Memory B cell (primary cell): ENCODE measurements at regions not wholly inside any gene's neighbourhood (a gene's known extent, or its start where the extent isn't known, plus 50 kb on each side); places are given as distances from the start of the nearest gene placed in this dataset.

Experiments used
- ATAC-seq: fragments of 150-1000 bp; cut with Tn5 transposase; 2 replicates; pipeline ENCODE4 v1.10.0; 2021; ENCODE audit warnings: low read depth, mild to moderate bottlenecking, moderate library complexity
- DNase-seq, 2 donors: peaks; one replicate each; pipeline ENCODE4 v3.0.0; 2022; ENCODE audit warnings: low spot score in 2 of 2
- H3K27ac Mint-ChIP-seq: one replicate; pipeline ENCODE4 v1.8.0; 2022; ENCODE audit warnings: mild to moderate bottlenecking, moderate library complexity, mixed read lengths
- H3K27me3 Mint-ChIP-seq: one replicate; pipeline ENCODE4 v1.8.0; 2022; ENCODE audit warnings: mixed read lengths
- H3K36me3 Mint-ChIP-seq: one replicate; pipeline ENCODE4 v1.8.0; 2022; ENCODE audit warnings: mild to moderate bottlenecking, mixed read lengths
- H3K4me1 Mint-ChIP-seq: one replicate; pipeline ENCODE4 v1.8.0; 2022; ENCODE audit warnings: mixed read lengths
- H3K4me3 Mint-ChIP-seq: one replicate; pipeline ENCODE4 v1.8.0; 2022; ENCODE audit warnings: mild to moderate bottlenecking, moderate library complexity, mixed read lengths
- H3K9me3 Mint-ChIP-seq: one replicate; pipeline ENCODE4 v1.8.0; 2022; ENCODE audit warnings: mixed read lengths

DNA sequence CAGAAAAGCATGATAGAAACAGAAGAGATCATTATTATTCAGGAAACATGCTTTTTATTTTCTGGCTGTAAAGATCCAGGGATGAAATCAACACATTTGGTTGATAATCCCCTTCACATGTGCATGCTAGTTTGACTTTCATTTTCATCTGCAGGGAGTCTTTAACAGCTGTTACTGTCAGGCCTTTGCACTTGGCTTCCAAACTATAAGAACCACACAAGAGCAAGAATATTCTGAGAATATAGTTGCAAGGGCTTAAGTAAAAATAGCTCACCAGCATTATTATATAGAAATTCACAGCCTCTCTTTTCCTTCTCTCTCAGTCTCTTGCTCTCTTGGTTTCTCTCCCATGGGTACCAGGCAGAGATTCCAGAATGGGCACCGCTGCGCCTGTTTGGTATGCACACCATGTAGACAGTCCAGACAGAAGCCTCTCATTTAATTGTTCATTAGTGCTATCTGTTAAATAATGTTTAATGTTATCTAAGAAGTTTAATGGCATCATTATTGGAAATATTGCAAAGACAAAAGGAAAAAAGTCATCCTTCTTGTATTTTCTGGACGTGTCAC, 622.3 kb upstream of the PLXNA2 start:
- H3K4me3 Mint-ChIP-seq = no peak overlapping the region
- DNase-seq = no peak
- no peaks in the 10 kb centered on the region for H3K27me3 Mint-ChIP-seq
- no peaks in the 10 kb centered on the region for H3K4me1 Mint-ChIP-seq
- no peak overlapping the region for H3K27ac Mint-ChIP-seq
- no peak for ATAC-seq
- peaks cover 4% of the 10 kb centered on the region for H3K9me3 Mint-ChIP-seq
- H3K36me3 Mint-ChIP-seq = no peaks in the 10 kb centered on the region

DNA sequence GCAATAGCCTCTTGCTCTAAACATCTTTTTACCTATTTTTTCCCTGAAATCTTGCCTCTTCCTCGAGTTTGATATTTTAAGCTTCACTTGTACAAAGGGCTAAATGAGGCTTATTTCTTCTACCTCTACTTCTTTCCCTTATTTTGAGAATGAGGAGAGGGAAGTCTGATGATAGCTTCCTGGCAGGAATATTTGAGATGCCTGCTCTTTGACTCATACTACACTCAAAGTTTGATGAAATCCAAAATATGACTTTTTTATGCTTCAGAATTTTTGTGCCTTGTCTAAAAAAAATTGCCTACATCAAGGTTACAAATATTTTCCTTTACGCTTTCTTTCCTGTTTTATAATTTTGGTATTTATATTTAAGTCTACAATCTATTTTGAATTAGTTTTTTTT, 624.4 kb upstream of the PLXNA2 start:
- H3K9me3 Mint-ChIP-seq = peaks cover 1% of the 10 kb centered on the region
- H3K4me3 Mint-ChIP-seq = no peak overlapping the region
- no peaks in the 10 kb centered on the region for H3K27me3 Mint-ChIP-seq
- no peak for ATAC-seq
- H3K27ac Mint-ChIP-seq = no peak overlapping the region
- H3K36me3 Mint-ChIP-seq = no peaks in the 10 kb centered on the region
- H3K4me1 Mint-ChIP-seq = no peaks in the 10 kb centered on the region
- DNase-seq = no peak

DNA sequence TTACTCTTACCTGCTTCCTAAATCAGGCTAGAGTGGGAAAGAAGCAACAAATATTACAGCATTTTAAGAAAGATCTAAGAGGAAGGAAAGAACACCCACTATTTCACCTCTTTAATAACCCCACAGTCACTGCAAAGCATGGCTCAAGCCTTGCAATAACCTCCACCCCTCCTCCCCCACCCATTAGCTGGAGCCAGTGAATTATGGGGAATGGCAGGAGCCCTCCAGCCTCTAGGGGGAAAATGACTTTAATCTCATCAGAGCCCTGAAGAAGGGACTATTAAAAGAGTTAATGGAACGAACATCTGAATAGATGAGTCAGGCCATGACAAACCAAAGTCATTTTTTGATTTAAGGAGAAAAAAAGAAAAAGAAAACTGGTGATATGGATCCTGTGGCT, 630.7 kb upstream of the PLXNA2 start:
- no peaks in the 10 kb centered on the region for H3K9me3 Mint-ChIP-seq
- H3K4me3 Mint-ChIP-seq = no peak overlapping the region

DNA sequence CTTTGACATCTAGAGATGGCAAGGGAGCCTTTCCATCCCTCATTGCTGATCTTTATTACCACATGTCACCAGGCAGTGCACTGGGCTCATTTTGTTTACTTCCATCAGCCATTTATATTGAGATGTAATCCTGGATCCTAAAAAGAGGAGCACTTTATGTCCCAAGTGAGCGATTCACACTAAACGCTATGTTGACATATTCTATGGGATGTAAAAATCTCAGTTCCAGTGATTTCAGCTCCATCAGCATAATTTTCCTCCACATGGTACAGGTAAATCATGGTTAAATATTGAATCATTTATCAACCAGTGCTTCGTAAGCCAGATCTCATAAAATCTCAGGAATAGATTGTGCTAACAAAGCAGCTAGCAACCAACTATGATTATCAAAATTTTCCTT, 634.8 kb upstream of the PLXNA2 start:
- H3K9me3 Mint-ChIP-seq = peaks cover 3% of the 10 kb centered on the region

More for the DNA sequence above, 630.7 kb upstream of the PLXNA2 start:
- Mint-ChIP-seq H3K36me3 (no peaks in the 10 kb centered on the region), H3K27me3 (peaks cover 2% of the 10 kb centered on the region), H3K4me1 (no peaks in the 10 kb centered on the region), H3K27ac (no peak overlapping the region)
- ATAC-seq (no peak), DNase-seq (no peak)

DNA sequence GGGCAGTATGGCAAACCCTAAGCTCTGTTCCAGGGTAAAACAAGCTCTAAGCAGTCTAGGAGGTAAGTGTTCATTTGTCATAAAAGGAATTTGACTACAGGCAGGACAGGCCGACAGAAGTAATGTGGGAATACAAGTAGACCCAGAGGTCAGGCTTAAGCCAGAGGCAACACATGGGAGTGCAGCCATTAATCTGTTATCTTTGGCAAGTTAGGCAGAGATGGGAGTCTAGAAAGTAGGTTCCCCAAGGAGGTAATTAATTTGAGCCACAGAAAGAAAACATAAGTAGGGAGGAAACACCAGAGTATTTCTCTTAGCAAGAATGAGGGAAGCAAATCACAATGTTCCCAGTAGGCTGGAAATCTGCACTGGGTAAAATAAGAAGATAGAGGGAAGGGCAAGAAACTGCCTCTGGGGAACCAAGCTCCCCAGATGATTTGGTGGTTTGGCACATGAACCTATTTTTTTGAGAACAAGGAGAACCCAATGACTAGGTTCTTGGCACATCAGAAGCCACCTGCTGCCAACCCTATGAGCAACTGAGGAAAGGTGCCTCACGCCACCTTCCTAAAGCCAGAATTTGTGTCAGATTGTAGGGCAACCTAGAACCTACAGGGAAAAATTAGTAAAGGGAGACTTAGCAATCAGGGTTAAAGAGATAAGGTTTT, 636.4 kb upstream of the PLXNA2 start:
- DNase-seq = no peak
- no peaks in the 10 kb centered on the region for H3K4me1 Mint-ChIP-seq
- H3K4me3 Mint-ChIP-seq = no peak overlapping the region
- H3K27ac Mint-ChIP-seq = no peak overlapping the region
- H3K36me3 Mint-ChIP-seq = no peaks in the 10 kb centered on the region
- peaks cover 3% of the 10 kb centered on the region for H3K9me3 Mint-ChIP-seq
- peaks cover 2% of the 10 kb centered on the region for H3K27me3 Mint-ChIP-seq
- no peak for ATAC-seq

More for the DNA sequence above, 634.8 kb upstream of the PLXNA2 start:
- Mint-ChIP-seq H3K27me3 (peaks cover 2% of the 10 kb centered on the region), H3K27ac (no peak overlapping the region), H3K4me3 (no peak overlapping the region), H3K36me3 (no peaks in the 10 kb centered on the region), H3K4me1 (no peaks in the 10 kb centered on the region)
- DNase-seq (no peak), ATAC-seq (no peak)

DNA sequence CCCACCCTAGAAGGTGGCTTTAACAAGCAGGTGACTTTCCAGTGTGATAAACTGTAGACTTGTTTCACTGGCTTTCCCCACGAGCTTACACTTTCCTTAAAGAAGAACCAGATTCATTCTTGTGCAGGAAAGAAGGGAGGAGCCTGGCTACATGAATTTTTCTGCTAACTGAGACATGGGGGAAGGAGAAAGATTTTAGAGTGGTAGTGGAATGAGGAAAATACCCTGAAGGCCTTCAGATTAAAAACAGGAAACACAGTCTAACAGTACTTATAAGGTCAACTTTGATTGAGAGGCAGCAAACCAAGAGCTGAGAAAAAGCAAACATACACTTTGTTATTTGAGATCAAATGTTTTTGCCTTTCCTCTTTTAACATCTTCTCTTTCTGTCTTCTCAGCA, 640.9 kb upstream of the PLXNA2 start:
- no peak for DNase-seq
- H3K27me3 Mint-ChIP-seq = no peaks in the 10 kb centered on the region
- no peak for ATAC-seq
- no peaks in the 10 kb centered on the region for H3K4me1 Mint-ChIP-seq
- no peak overlapping the region for H3K27ac Mint-ChIP-seq
- H3K36me3 Mint-ChIP-seq = no peaks in the 10 kb centered on the region
- no peak overlapping the region for H3K4me3 Mint-ChIP-seq
- peaks cover 3% of the 10 kb centered on the region for H3K9me3 Mint-ChIP-seq

DNA sequence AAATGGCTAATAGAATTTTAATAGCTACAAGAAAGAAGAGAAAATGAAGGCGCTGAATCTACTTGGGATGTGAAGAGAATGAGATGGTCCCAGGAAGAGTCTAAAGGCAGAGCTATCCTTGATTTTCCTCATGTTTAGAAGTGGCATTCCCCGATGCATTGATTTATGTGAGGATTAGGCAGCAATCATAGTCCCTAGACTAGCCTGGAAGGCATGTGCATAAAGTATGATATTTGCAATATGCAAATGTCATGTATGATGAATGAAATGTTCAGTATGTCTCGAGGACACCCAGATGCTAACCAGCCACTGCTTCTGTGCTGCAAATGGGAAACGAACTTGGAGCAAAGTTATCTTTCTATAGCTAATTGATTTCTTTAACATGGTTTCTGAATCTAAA, 641.5 kb upstream of the PLXNA2 start:
- DNase-seq (no peak), ATAC-seq (no peak)
- Mint-ChIP-seq H3K27ac (no peak overlapping the region), H3K4me3 (no peak overlapping the region), H3K4me1 (no peaks in the 10 kb centered on the region), H3K9me3 (peaks cover 3% of the 10 kb centered on the region), H3K36me3 (no peaks in the 10 kb centered on the region), H3K27me3 (no peaks in the 10 kb centered on the region)

DNA sequence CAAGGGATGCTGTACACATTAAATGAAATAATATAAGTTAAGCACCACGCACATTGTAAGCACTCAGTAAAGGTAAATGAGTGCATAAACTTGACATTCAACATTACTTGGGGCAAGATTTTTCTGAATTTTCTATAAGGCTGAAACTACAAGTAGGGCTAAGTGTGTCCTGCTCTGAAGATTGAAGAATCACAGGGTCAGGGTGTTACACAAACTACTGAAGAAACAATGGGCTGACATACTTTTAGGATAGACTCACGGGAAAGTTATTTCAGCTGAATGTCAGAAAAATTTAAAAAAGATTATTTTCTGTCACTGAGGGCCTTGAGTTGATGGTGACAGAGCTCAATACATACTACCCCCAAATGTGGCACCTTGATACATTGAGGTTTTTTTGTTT, 644.2 kb upstream of the PLXNA2 start:
- Mint-ChIP-seq H3K36me3 (no peaks in the 10 kb centered on the region), H3K9me3 (peaks cover 1% of the 10 kb centered on the region), H3K4me3 (no peak overlapping the region), H3K4me1 (no peaks in the 10 kb centered on the region), H3K27me3 (no peaks in the 10 kb centered on the region), H3K27ac (no peak overlapping the region)
- no peak for DNase-seq
- ATAC-seq = no peak

DNA sequence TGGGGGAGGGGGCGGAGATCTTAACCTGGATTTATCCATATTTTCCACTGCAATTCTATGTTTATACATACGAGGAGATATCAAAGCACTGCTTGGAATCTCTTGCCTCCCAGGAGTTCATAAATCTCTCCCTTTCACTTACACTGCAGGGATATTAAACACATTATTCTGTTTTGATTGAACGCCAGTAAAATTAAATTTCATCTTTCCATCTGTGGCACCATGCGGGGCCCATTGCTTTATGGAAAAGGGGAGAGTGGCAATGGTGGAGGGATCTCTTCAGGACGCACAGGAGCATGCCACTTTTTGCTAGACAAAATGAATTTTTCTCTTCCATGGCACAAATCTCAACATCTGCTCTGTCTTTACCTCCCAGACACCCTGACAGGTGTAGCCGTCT, 648.0 kb upstream of the PLXNA2 start:
- H3K36me3 Mint-ChIP-seq = no peaks in the 10 kb centered on the region
- no peak for DNase-seq
- H3K9me3 Mint-ChIP-seq = peaks cover 7% of the 10 kb centered on the region
- H3K4me1 Mint-ChIP-seq = no peaks in the 10 kb centered on the region
- no peak overlapping the region for H3K27ac Mint-ChIP-seq
- no peak for ATAC-seq
- no peaks in the 10 kb centered on the region for H3K27me3 Mint-ChIP-seq
- H3K4me3 Mint-ChIP-seq = no peak overlapping the region

DNA sequence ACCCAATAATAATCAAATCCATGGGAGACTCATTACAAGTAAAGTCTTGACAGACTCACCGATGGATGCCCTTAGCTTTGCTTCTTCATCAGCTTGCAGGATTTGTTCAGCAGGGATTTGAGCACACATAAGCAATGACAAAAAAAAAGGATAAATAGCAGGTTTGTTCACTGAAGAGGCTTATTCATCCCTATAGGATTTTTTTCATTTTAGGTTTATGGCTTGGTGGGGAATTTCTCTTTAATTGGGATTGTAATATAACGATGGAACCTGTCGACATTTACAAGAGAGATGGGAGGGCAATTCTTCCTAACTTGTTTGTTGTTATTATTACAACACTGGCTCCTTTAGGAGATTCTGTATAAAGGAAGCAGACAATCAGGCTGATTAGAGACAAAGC, 649.1 kb upstream of the PLXNA2 start:
- ATAC-seq (no peak), DNase-seq (no peak)
- Mint-ChIP-seq H3K9me3 (peaks cover 7% of the 10 kb centered on the region), H3K4me3 (no peak overlapping the region), H3K27me3 (no peaks in the 10 kb centered on the region), H3K4me1 (no peaks in the 10 kb centered on the region), H3K36me3 (no peaks in the 10 kb centered on the region), H3K27ac (no peak overlapping the region)

DNA sequence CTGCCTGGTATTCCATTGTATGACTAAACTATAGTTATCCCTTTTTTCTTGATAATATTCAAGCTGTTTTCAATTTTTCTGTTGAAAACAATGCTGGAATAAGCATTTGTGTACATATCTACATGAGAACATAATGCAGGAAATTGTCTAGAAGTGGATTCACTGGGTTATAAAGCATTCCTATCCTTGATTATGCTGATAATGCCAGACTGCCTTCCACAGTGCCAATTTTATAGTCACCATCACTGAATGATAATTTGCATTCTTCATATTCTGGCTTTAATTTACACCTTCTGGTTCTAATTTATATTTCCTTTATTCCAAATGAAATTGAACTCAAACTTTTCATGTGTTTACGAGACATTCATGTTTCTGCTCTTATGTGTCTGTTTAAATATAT, 651.0 kb upstream of the PLXNA2 start:
- Mint-ChIP-seq H3K9me3 (peaks cover 7% of the 10 kb centered on the region), H3K27ac (no peak overlapping the region)
- no peak for DNase-seq

DNA sequence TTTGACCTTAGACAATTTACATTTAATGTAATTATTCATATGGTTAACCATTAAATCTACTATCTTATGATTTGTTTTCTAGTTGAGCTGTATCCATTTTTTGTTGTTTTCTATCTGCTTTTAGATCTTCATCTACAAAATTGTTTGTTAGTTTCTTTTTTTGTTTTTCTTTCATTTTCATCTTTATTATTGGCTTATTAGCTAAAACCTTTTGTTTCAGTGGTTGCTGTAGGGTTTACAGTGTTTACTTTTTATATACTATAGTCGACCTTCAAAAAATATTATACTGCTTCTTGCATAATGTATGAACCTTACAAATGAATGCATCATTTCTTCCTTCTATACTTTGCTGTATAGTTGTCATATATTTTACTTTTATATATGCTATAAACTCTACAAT, 651.6 kb upstream of the PLXNA2 start:
- H3K27me3 Mint-ChIP-seq = no peaks in the 10 kb centered on the region

More for the DNA sequence above, 651.0 kb upstream of the PLXNA2 start:
- Mint-ChIP-seq H3K27me3 (no peaks in the 10 kb centered on the region), H3K4me1 (no peaks in the 10 kb centered on the region), H3K4me3 (no peak overlapping the region), H3K36me3 (no peaks in the 10 kb centered on the region)
- ATAC-seq = no peak

DNA sequence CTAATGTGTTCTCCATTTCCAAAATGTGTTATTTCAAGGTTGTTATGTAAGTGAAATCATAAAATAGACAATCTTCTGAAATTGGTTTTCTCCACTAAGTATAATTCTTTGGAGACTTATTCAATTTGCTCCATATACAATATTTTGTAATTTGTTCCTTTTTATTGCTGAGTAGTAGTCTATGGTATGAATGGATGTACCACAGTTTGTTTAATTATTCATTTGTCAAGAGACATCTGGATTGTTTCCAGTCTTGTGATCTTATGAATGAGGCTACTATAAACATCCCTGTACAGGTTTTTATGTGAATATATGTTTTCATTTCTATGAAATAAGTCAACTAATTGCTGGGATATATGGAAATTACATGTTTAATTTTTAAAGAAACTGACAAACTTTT, 652.6 kb upstream of the PLXNA2 start:
- H3K4me1 Mint-ChIP-seq = no peaks in the 10 kb centered on the region
- no peak for DNase-seq

More for the DNA sequence above, 651.6 kb upstream of the PLXNA2 start:
- peaks cover 7% of the 10 kb centered on the region for H3K9me3 Mint-ChIP-seq
- H3K36me3 Mint-ChIP-seq = no peaks in the 10 kb centered on the region
- ATAC-seq (no peak), DNase-seq (no peak)
- H3K4me3 Mint-ChIP-seq = no peak overlapping the region
- H3K4me1 Mint-ChIP-seq = no peaks in the 10 kb centered on the region
- no peak overlapping the region for H3K27ac Mint-ChIP-seq

DNA sequence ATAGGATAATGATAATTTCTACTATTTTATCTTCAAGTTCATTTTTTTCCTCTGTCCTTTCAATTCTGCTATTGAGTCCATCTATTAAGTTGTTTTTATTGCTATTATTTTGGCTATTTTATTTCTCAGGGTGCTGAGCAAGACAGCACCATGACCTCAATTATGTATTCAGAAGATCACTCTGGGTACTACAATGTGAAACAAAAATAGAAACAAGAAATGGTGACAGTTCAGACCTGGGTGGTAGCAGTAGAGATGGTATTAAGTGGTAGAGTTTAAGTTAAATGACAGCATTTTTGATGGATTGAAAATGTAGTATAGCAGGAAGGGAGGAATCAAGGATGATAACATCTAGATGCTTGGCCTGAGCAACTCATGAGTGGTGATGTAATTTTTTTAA, 655.3 kb upstream of the PLXNA2 start:
- Mint-ChIP-seq H3K36me3 (no peaks in the 10 kb centered on the region), H3K4me3 (no peak overlapping the region), H3K27me3 (no peaks in the 10 kb centered on the region), H3K27ac (no peak overlapping the region), H3K4me1 (no peaks in the 10 kb centered on the region), H3K9me3 (peaks cover 5% of the 10 kb centered on the region)
- ATAC-seq (no peak), DNase-seq (no peak)

More for the DNA sequence above, 652.6 kb upstream of the PLXNA2 start:
- no peak for ATAC-seq
- H3K9me3 Mint-ChIP-seq = peaks cover 7% of the 10 kb centered on the region
- no peak overlapping the region for H3K27ac Mint-ChIP-seq
- H3K36me3 Mint-ChIP-seq = no peaks in the 10 kb centered on the region
- no peak overlapping the region for H3K4me3 Mint-ChIP-seq
- H3K27me3 Mint-ChIP-seq = no peaks in the 10 kb centered on the region

DNA sequence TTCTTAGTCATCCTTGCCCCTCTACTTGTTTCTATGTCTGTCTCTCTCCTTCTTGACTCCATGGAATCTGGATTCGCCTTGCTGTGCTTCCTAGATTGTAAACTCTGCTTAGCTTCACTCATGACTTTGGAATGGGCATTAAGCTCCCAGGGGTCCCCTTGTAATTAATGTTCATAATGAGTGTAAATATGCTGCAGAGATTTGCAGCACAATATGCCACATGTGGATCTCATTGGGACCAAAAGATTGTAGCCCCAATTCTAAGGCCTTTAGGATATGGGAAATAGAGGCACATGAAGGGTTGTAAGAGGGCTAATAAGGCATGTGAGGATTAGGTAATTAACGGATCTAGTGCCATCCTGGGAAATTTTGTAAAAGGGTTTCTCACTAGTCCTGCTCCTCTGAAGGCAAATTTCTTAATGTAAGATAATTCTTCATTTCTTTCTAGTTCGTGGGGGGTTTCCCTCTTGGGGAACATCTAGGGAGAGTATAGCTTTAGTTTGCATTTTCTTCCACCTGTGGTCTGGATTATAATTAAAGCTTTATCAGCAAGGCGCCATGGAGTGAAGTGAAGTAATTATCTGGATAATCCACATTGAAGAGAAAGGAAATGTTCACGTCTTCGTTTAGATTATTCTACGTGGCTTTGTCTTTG, 659.2 kb upstream of the PLXNA2 start:
- Mint-ChIP-seq H3K4me1 (no peaks in the 10 kb centered on the region), H3K27ac (no peak overlapping the region), H3K27me3 (no peaks in the 10 kb centered on the region), H3K36me3 (no peaks in the 10 kb centered on the region), H3K4me3 (no peak overlapping the region), H3K9me3 (no peaks in the 10 kb centered on the region)
- no peak for DNase-seq
- no peak for ATAC-seq
